ENCODE measurements at regions not wholly inside any gene's neighbourhood (a gene's known extent, or its start where the extent isn't known, plus 50 kb on each side); places are given as distances from the start of the nearest gene placed in this dataset.

DNA sequence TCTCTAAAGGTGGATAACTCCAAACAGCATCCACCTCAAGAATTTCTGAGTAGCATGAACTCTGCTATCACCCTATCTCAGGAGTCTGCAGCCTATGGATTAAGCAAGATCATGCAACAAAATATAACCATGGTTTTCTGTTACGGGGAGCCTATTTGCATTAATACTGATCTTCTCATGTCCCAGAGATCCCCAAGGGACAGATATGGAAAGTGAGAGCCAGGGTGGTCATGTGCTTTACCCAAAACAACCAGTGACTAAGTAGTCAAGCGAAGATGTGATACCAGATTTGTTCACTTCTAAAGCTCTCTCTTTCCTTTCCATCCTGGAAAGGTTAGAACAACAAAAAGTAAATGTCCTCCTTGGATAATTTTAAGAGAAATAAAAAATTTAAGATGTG, 125.1 kb downstream of the PRRX1 start:
- Histone ChIP-seq H2AFZ (ENCODE audit: low read length, unreplicated experiment) (no peak overlapping the region), H3K79me2 (ENCODE audit: control insufficient read depth, insufficient read depth, low read length, unreplicated experiment) (no peaks in the 10 kb centered on the region), H3K27ac (ENCODE audit: low read depth, low read length) (no peak overlapping the region), H3K36me3 (ENCODE audit: insufficient read depth, low read length) (no peaks in the 10 kb centered on the region), H3K4me1 (ENCODE audit: control insufficient read depth, insufficient read depth, low read length, unreplicated experiment) (peaks cover 19% of the 10 kb centered on the region), H3K4me3 (ENCODE audit: low read depth, low read length) (no peak overlapping the region), H3K27me3 (ENCODE audit: insufficient read depth, low read length) (no peaks in the 10 kb centered on the region)

DNA sequence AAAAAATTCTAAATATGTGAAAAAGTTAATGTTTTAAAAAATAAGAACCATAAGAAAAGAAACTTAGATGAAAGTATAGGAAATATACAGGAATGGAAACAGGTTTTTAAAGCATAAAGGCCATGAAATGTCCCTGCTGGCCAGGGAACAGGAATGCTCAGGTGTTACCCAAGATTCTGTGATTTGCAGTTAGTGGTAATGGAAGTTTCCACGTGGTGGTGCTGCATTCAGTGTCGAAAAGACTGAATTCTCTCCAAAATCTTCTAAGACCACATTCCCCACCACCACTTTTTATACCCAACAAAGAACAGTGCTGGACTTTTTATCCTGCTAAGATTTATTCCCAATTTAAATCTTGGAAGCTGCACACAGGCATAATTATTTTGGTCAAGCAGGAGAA, 126.2 kb downstream of the PRRX1 start:
- Histone ChIP-seq H3K79me2 (ENCODE audit: control insufficient read depth, insufficient read depth, low read length, unreplicated experiment) (no peaks in the 10 kb centered on the region), H3K27me3 (ENCODE audit: insufficient read depth, low read length) (no peaks in the 10 kb centered on the region), H3K36me3 (ENCODE audit: insufficient read depth, low read length) (no peaks in the 10 kb centered on the region), H3K4me1 (ENCODE audit: control insufficient read depth, insufficient read depth, low read length, unreplicated experiment) (peaks cover 19% of the 10 kb centered on the region), H3K4me3 (ENCODE audit: low read depth, low read length) (peak overlapping the region; percentile 50), H2AFZ (ENCODE audit: low read length, unreplicated experiment) (peak overlapping the region; percentile 84), H3K27ac (ENCODE audit: low read depth, low read length) (peak overlapping the region; percentile 63)

DNA sequence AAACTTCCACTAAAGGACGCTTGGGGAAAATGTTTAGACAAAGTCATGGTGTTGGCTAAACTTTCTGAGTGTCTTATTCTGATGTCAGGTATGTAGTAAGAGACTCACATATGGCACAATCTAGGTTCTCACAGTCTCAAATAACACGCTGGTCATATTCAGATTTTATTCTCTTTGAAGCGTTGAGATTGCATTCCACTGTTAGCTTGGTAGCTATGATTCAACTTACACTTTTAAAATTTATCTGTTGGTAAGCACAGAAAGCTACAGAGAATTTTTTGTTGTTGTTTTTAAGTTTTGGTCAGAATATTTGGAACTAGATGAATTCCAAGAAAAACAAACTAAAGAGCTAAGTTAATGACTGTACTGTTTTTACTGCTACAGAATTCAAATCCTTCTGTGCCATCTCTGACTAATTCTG, 126.7 kb downstream of the PRRX1 start:
- H2AFZ ChIP-seq (ENCODE audit: low read length, unreplicated experiment) = peak overlapping the region; percentile 84
- H3K79me2 ChIP-seq (ENCODE audit: control insufficient read depth, insufficient read depth, low read length, unreplicated experiment) = no peaks in the 10 kb centered on the region
- H3K4me3 ChIP-seq (ENCODE audit: low read depth, low read length) = peak overlapping the region; percentile 50
- H3K27ac ChIP-seq (ENCODE audit: low read depth, low read length) = peak overlapping the region; percentile 63
- H3K36me3 ChIP-seq (ENCODE audit: insufficient read depth, low read length) = no peaks in the 10 kb centered on the region
- no peaks in the 10 kb centered on the region for H3K27me3 ChIP-seq (ENCODE audit: insufficient read depth, low read length)
- peaks cover 19% of the 10 kb centered on the region for H3K4me1 ChIP-seq (ENCODE audit: control insufficient read depth, insufficient read depth, low read length, unreplicated experiment)

DNA sequence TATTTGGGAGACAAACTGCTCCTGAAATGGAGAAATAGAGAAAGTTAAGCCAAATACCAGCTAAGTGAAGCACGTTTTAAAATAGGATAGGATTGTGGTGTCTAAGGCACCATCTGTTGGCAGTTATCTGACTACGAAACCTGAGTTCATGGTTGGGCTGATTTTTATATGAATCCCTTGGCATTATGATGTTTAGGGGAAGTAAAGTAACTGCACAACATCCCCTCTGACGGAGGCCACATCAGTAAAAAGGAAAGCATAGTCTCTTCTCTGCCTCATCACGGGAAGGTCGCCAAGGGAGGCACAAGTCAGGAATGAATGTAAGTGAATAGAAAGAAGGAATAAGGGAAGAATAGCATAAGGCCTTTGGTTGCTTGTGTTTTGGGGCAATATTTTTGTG, 128.0 kb downstream of the PRRX1 start:
- H2AFZ ChIP-seq (ENCODE audit: low read length, unreplicated experiment) = peak overlapping the region; percentile 18
- no peaks in the 10 kb centered on the region for H3K27me3 ChIP-seq (ENCODE audit: insufficient read depth, low read length)
- no peak overlapping the region for H3K4me3 ChIP-seq (ENCODE audit: low read depth, low read length)
- no peaks in the 10 kb centered on the region for H3K36me3 ChIP-seq (ENCODE audit: insufficient read depth, low read length)
- H3K4me1 ChIP-seq (ENCODE audit: control insufficient read depth, insufficient read depth, low read length, unreplicated experiment) = peaks cover 19% of the 10 kb centered on the region
- H3K27ac ChIP-seq (ENCODE audit: low read depth, low read length) = no peak overlapping the region
- no peaks in the 10 kb centered on the region for H3K79me2 ChIP-seq (ENCODE audit: control insufficient read depth, insufficient read depth, low read length, unreplicated experiment)

DNA sequence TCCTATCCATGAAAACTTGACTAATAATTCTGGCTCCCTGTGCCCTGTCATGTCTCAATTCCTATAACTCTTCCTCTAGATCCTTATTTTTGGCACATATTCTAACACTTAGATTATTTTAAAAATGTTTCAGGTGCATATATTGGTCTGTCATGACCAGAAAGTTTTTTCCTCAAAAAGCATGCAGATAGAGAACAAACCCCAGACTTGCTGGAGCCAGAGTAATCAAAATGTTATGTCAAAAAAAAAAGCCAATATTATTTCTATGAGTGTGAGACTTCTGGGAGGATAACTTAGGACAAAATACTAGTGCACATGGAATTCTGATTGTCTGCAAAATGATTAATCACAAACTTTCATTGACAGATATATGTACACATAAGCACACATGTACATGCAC, 135.1 kb upstream of the MROH9 start:
- H3K4me3 ChIP-seq (ENCODE audit: low read depth, low read length) = no peak overlapping the region
- no peak overlapping the region; the same call in 1 of the 2 replicates for H3K27ac ChIP-seq (ENCODE audit: low read depth, low read length)
- no peaks in the 10 kb centered on the region for H3K27me3 ChIP-seq (ENCODE audit: insufficient read depth, low read length)
- no peaks in the 10 kb centered on the region for H3K79me2 ChIP-seq (ENCODE audit: control insufficient read depth, insufficient read depth, low read length, unreplicated experiment)
- no peaks in the 10 kb centered on the region for H3K36me3 ChIP-seq (ENCODE audit: insufficient read depth, low read length)
- no peak overlapping the region for H2AFZ ChIP-seq (ENCODE audit: low read length, unreplicated experiment)
- peaks cover 11% of the 10 kb centered on the region for H3K4me1 ChIP-seq (ENCODE audit: control insufficient read depth, insufficient read depth, low read length, unreplicated experiment)

DNA sequence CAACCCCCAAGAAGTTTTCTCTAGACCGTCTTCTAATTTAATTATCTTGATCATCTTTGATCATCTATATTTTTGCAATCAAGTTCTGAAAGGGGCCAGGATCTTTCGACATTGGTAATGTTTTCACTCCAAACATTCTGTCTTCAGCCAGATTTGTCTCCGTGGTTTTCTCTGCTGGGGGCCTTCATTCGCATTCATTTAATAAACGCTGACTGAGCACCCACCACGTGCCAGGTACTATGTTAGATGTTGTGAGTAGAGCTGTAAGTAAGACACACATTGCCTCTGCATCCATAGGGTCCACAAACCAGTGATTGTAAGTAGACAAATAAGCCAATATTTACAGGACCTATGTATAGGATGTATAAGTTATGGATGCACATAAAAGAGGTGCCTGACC, 134.5 kb upstream of the MROH9 start:
- no peaks in the 10 kb centered on the region for H3K27me3 ChIP-seq (ENCODE audit: insufficient read depth, low read length)
- no peak overlapping the region for H2AFZ ChIP-seq (ENCODE audit: low read length, unreplicated experiment)
- no peaks in the 10 kb centered on the region for H3K79me2 ChIP-seq (ENCODE audit: control insufficient read depth, insufficient read depth, low read length, unreplicated experiment)
- peaks cover 11% of the 10 kb centered on the region for H3K4me1 ChIP-seq (ENCODE audit: control insufficient read depth, insufficient read depth, low read length, unreplicated experiment)
- no peak overlapping the region for H3K4me3 ChIP-seq (ENCODE audit: low read depth, low read length)
- H3K36me3 ChIP-seq (ENCODE audit: insufficient read depth, low read length) = no peaks in the 10 kb centered on the region
- no peak overlapping the region for H3K27ac ChIP-seq (ENCODE audit: low read depth, low read length)

DNA sequence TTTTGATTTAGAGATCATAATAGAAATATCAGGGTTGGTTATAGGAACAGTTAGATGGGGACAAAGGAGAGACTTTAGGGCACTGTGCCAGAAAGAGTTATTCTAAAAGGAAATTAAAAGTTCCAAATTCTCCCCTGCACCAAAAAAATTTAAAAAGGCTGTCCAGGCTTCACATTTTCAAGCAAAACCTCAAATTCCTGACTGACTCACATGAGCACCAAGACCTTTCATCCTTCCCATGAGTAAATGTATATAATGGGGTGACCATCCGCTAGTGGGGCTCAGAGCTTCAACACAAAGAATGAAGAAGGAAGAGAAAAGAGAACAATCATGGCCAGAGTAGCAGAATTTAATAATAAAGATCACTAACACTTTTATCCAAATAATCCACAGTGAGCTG, 131.6 kb upstream of the MROH9 start:
- H3K36me3 ChIP-seq (ENCODE audit: insufficient read depth, low read length) = no peaks in the 10 kb centered on the region
- no peaks in the 10 kb centered on the region for H3K79me2 ChIP-seq (ENCODE audit: control insufficient read depth, insufficient read depth, low read length, unreplicated experiment)
- no peak overlapping the region for H3K4me3 ChIP-seq (ENCODE audit: low read depth, low read length)
- H2AFZ ChIP-seq (ENCODE audit: low read length, unreplicated experiment) = no peak overlapping the region
- H3K27ac ChIP-seq (ENCODE audit: low read depth, low read length) = no peak overlapping the region
- H3K27me3 ChIP-seq (ENCODE audit: insufficient read depth, low read length) = no peaks in the 10 kb centered on the region
- peaks cover 35% of the 10 kb centered on the region for H3K4me1 ChIP-seq (ENCODE audit: control insufficient read depth, insufficient read depth, low read length, unreplicated experiment)

DNA sequence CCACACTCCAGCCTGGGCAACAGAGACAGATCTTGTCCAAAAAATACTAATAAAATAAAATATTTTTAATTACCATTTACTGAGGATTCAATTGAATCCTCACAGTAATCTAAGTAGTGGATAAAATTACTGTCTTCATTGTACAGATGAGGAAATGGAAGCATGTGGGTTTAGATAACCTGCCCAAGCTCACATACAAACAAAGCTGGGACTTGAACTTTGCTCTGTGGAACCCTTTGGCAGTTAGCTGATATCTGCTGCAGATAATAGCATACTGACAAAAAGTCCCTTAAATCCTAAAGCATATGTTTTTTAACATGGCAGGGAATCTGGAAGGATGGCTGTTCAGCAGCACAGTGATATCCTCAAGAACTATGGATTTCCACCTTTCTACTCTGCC, 130.9 kb upstream of the MROH9 start:
- Histone ChIP-seq H2AFZ (ENCODE audit: low read length, unreplicated experiment) (no peak overlapping the region), H3K4me3 (ENCODE audit: low read depth, low read length) (no peak overlapping the region), H3K79me2 (ENCODE audit: control insufficient read depth, insufficient read depth, low read length, unreplicated experiment) (no peaks in the 10 kb centered on the region), H3K4me1 (ENCODE audit: control insufficient read depth, insufficient read depth, low read length, unreplicated experiment) (peaks cover 34% of the 10 kb centered on the region), H3K27ac (ENCODE audit: low read depth, low read length) (no peak overlapping the region), H3K36me3 (ENCODE audit: insufficient read depth, low read length) (no peaks in the 10 kb centered on the region), H3K27me3 (ENCODE audit: insufficient read depth, low read length) (no peaks in the 10 kb centered on the region)

DNA sequence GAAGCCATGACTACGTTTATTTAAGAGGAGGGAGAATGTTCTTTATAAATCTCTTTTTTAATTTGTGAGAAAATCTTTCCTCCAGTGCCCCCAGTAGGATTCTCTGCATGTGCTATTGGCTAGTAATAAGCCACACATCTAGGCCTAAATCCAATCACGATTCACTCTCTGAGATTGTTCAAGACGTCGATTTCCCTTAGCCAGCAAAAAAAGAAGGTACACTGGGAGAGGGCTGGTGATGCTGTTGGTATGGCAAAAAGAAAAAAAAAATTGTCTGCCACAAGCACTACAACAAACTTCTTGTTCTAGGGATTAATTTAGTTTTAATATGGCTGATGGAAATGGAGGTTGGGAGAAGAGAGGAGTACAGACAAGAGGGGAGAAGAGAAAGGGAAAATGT, 130.5 kb upstream of the MROH9 start:
- H2AFZ ChIP-seq (ENCODE audit: low read length, unreplicated experiment) = no peak overlapping the region
- H3K27me3 ChIP-seq (ENCODE audit: insufficient read depth, low read length) = no peaks in the 10 kb centered on the region
- H3K4me3 ChIP-seq (ENCODE audit: low read depth, low read length) = no peak overlapping the region
- no peaks in the 10 kb centered on the region for H3K79me2 ChIP-seq (ENCODE audit: control insufficient read depth, insufficient read depth, low read length, unreplicated experiment)
- no peaks in the 10 kb centered on the region for H3K36me3 ChIP-seq (ENCODE audit: insufficient read depth, low read length)
- H3K27ac ChIP-seq (ENCODE audit: low read depth, low read length) = no peak overlapping the region
- H3K4me1 ChIP-seq (ENCODE audit: control insufficient read depth, insufficient read depth, low read length, unreplicated experiment) = peaks cover 30% of the 10 kb centered on the region

DNA sequence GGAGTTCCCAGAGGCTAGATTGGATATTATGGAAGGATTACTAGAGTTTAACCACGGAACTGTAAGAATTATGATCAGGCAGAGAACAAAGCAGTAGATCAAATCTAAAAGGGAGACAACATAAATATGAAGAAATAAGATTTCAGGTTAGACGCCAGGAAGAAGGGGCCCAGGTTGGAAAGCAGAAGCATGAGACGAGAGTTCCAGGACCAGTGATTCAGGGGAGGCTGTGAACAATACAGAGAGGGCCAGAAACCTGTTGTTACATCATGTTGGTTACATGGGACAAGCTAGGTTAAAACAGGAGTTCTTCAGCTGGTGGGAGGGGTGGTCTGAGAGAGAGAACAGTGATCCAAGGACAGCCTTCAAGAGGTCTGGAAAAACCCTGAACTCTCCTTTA, 128.4 kb upstream of the MROH9 start:
- Histone ChIP-seq H3K36me3 (ENCODE audit: insufficient read depth, low read length) (no peaks in the 10 kb centered on the region), H3K27me3 (ENCODE audit: insufficient read depth, low read length) (no peaks in the 10 kb centered on the region), H3K4me1 (ENCODE audit: control insufficient read depth, insufficient read depth, low read length, unreplicated experiment) (peaks cover 24% of the 10 kb centered on the region), H2AFZ (ENCODE audit: low read length, unreplicated experiment) (peak overlapping the region; percentile 20), H3K27ac (ENCODE audit: low read depth, low read length) (peak overlapping the region; percentile 42), H3K4me3 (ENCODE audit: low read depth, low read length) (no peak overlapping the region), H3K79me2 (ENCODE audit: control insufficient read depth, insufficient read depth, low read length, unreplicated experiment) (no peaks in the 10 kb centered on the region)

DNA sequence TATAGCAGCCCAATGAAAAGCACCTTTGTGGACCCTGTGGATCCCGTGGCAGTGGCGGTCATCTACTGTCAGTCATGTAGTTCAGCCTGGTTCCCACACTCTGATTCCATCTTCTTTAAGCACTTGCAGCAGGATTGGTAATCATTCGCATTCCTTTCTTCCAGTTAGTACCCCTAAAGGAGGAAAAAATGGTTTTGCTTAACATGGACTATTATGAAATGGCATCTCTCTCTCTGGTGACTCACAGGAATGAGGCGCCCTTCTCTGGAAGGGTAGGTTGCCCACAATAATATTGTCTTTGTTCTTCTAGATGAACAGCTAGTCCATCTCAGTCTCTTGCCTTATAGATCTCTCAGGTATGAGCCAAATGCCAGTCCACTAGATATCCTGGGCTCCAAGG, 127.9 kb upstream of the MROH9 start:
- H3K4me1 ChIP-seq (ENCODE audit: control insufficient read depth, insufficient read depth, low read length, unreplicated experiment) = peaks cover 24% of the 10 kb centered on the region
- no peaks in the 10 kb centered on the region for H3K36me3 ChIP-seq (ENCODE audit: insufficient read depth, low read length)
- no peak overlapping the region for H3K4me3 ChIP-seq (ENCODE audit: low read depth, low read length)
- no peaks in the 10 kb centered on the region for H3K27me3 ChIP-seq (ENCODE audit: insufficient read depth, low read length)
- H2AFZ ChIP-seq (ENCODE audit: low read length, unreplicated experiment) = peak overlapping the region; percentile 20
- no peaks in the 10 kb centered on the region for H3K79me2 ChIP-seq (ENCODE audit: control insufficient read depth, insufficient read depth, low read length, unreplicated experiment)
- H3K27ac ChIP-seq (ENCODE audit: low read depth, low read length) = peak overlapping the region; percentile 42
